Retinal pigment epithelial cell (primary cell): ENCODE measurements at regions not wholly inside any gene's neighbourhood (a gene's known extent, or its start where the extent isn't known, plus 50 kb on each side); places are given as distances from the start of the nearest gene placed in this dataset.

Source experiments
- DNase-seq: peaks from one replicate; pipeline ENCODE4 v3.0.0-alpha.2; 2010; ENCODE audit warnings: low read depth
- H3K4me3 ChIP-seq: 2 replicates; pipeline ENCODE4 v1.5.1; 2011; ENCODE audit warnings: mild to moderate bottlenecking, low read length, control low read depth, moderate library complexity
- CTCF ChIP-seq: conservative IDR thresholded peaks from 2 replicates; pipeline ENCODE4 v1.5.1; 2011; ENCODE audit warnings: low read depth, low read length, control low read depth, inconsistent platforms

DNA sequence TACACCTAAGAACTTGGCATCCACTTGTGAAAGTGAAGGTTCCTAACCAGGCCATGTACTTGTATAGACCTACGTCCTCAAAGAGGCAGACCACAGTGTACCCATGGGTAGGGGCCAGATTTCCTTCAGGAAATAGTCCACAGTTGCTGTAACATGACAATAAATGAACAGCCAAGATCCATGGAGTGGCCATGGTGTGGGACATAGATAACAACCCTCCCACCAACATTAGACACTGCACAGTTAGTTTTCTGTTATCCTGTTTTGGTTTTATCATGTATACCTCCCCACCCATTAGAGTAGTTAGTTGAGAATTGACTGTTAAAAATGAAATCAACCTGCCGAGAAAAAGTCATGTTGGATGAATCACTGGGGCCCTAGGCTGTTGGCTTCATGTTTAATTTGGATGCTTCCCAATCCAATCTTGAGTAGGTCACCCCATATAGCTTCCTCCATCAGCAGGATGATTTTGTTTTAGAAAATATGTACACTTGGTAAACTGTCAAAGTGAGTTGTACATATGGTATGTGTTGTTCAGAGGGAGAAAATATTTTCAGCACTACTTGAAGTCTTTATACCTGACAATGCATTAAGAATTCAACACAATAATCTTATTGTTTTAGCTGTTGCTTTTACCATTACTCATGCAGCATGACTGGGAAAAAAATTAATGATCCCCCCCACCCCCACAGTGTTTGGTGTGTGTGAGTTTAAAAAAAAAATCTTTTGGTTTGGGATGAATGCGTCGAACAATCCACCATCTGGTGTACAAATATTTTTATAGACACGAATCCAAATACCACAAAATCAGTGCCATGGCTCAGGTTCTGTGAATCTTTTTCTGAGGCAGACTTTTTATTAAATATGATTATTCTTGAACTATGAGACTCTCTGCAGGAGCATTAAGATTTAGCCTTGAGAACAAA, 88.3 kb upstream of the ARHGAP29 start:
- DNase-seq = peak; percentile 97
- peak overlapping the region; percentile 7 for H3K4me3 ChIP-seq

GRCh38 chr1:94324178-94324544, 86.8 kb upstream of the ARHGAP29 start:
- H3K4me3 ChIP-seq = no peak overlapping the region
- no peak for DNase-seq
- TF ChIP-seq CTCF = no peak

More for the DNA sequence above, 88.3 kb upstream of the ARHGAP29 start:
- TF ChIP-seq CTCF = no peak

DNA sequence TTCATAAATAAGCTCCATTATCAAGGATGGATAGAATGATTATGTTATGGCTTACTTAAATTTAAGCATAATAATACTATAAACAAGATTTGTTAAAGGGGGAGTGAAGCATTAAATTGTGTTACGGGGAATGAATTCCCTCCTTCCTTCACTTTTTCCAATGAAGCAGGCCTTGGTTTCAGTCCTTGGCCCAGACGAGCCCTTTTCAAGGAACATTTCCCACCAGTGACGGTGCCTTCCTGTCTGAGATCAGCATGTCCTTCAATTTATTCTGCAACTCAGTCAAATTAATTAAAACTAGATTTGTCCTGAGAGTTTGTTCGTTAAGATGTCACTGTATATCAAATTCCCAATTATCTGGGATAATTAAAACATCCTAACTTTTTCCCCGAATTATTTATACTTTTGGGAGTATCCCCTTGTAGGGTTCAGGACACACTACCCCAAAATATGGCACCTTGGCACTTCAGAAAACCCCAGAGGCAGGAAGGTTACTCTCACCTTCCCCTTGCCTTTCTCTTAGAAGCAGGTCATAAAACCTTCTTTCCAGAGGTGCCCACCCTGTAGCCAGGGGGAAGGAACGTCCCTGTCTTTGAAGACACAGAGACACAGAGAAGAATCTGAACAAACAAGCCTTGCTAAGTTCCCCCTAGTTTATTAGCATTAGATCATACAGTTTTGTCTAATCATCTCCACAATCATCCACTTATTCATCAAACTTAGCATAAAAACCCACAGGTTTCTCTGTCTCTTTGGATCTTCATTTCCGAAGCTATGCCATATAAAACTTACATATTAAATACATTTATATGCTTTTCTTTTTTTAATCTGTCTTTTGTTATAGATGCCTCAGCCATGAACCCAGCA, 86.2 kb upstream of the ARHGAP29 start:
- TF ChIP-seq CTCF = no peak
- H3K4me3 ChIP-seq = no peak overlapping the region

GRCh38 chr1:94322696-94323095, 85.3 kb upstream of the ARHGAP29 start:
- H3K4me3 ChIP-seq = no peak overlapping the region
- TF ChIP-seq CTCF = no peak
- DNase-seq = no peak

More for the DNA sequence above, 86.2 kb upstream of the ARHGAP29 start:
- DNase-seq = no peak

- DNase-seq = no peak
- no peak for TF ChIP-seq CTCF
- H3K4me3 ChIP-seq = no peak overlapping the region
Measured at GRCh38 chr1:94321662-94322061, 84.3 kb upstream of the ARHGAP29 start.

DNA sequence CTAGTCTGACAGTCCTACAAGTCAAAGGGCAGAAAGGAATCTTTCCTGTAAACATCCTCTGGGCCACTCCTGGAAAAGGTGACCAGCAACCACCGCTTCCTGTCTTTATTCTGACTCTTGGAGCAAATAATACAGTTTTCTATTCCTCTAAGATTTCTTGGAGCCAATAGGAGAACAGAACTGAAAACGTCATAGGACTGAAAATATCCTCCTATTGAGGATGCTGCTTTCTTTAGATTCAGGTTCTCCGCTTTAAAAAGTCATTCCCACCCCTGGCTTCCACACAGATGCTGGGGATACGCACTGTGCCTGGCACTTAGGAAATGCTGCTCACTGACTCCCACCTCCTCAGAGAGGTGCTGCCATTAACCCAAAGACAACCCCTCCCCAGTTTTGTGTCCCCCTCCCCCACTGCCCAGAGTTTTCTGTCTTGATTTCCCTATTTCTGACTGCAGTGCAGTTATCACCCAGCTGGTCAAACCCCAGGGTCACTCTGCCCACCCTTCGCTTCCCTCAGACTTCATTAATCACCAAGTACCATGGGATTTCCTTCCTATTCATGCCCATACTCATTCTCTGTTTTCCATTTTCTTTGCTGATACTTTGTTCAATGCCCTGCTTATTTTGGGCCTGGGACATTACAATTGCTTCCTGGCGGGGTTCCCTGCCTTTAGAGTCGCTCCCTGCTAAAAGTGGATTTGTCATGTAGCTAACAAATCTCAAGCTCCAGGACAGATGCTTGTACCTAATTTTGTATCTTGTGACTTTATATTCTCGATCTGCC, 82.1 kb upstream of the ARHGAP29 start:
- H3K4me3 ChIP-seq = no peak overlapping the region
- no peak for TF ChIP-seq CTCF
- no peak for DNase-seq
